IPS-20b (cell line): ENCODE measurements at regions not wholly inside any gene's neighbourhood (a gene's known extent, or its start where the extent isn't known, plus 50 kb on each side); places are given as distances from the start of the nearest gene placed in this dataset.

Source experiments
- H3K27ac ChIP-seq: one replicate; pipeline ENCODE4 v1.5.1; 2013; ENCODE audit warnings: low read length
- H3K27me3 ChIP-seq: 2 replicates; pipeline ENCODE4 v1.6.1; 2013; ENCODE audit warnings: mild to moderate bottlenecking, low read length, inconsistent platforms; ENCODE audit not compliant: insufficient read depth
- H3K36me3 ChIP-seq: 2 replicates; pipeline ENCODE4 v1.6.1; 2013; ENCODE audit warnings: low read depth, mild to moderate bottlenecking, inconsistent platforms, low read length, moderate library complexity; ENCODE audit not compliant: insufficient read depth
- H3K4me1 ChIP-seq: 2 replicates; pipeline ENCODE4 v1.6.1; 2013; ENCODE audit warnings: mild to moderate bottlenecking, control low read depth, inconsistent platforms, low read length, moderate library complexity; ENCODE audit not compliant: insufficient read depth
- H3K4me3 ChIP-seq: 2 replicates; pipeline ENCODE4 v1.5.1; 2013; ENCODE audit warnings: mild to moderate bottlenecking, low read length, inconsistent platforms
- H3K9ac ChIP-seq: 2 replicates; pipeline ENCODE4 v1.6.1; 2013; ENCODE audit warnings: low read depth, mild to moderate bottlenecking, inconsistent platforms, low read length, moderate library complexity
- H3K9me3 ChIP-seq: 2 replicates; pipeline ENCODE4 v1.6.1; 2013; ENCODE audit warnings: mild to moderate bottlenecking, low read depth, low read length, inconsistent platforms; ENCODE audit not compliant: insufficient read depth

GRCh38 chr2:228828397-228828796 lies 442.7 kb downstream of the PID1 start:
- H3K36me3 ChIP-seq: no peaks in the 10 kb centered on the region
- H3K4me1 ChIP-seq: no peaks in the 10 kb centered on the region
- no peak overlapping the region for H3K9ac ChIP-seq
- no peak overlapping the region for H3K4me3 ChIP-seq
- no peaks in the 10 kb centered on the region for H3K27me3 ChIP-seq
- no peak overlapping the region for H3K27ac ChIP-seq
- no peaks in the 10 kb centered on the region; the same call in 1 of the 2 replicates for H3K9me3 ChIP-seq

GRCh38 chr2:228827056-228827700 lies 443.9 kb downstream of the PID1 start:
- Histone ChIP-seq H3K27me3 (no peaks in the 10 kb centered on the region), H3K36me3 (no peaks in the 10 kb centered on the region), H3K9ac (no peak overlapping the region), H3K4me3 (no peak overlapping the region), H3K9me3 (no peaks in the 10 kb centered on the region; the same call in 1 of the 2 replicates), H3K4me1 (no peaks in the 10 kb centered on the region), H3K27ac (no peak overlapping the region)

- no peaks in the 10 kb centered on the region for H3K27me3 ChIP-seq
- H3K4me1 ChIP-seq: no peaks in the 10 kb centered on the region
- no peaks in the 10 kb centered on the region for H3K9me3 ChIP-seq
- no peak overlapping the region for H3K27ac ChIP-seq
- H3K4me3 ChIP-seq: no peak overlapping the region
- no peaks in the 10 kb centered on the region for H3K36me3 ChIP-seq
- no peak overlapping the region for H3K9ac ChIP-seq
Measured at GRCh38 chr2:228819701-228820100, 451.4 kb downstream of the PID1 start.

- no peak overlapping the region for H3K9ac ChIP-seq
- no peak overlapping the region for H3K27ac ChIP-seq
- H3K36me3 ChIP-seq: no peaks in the 10 kb centered on the region
- no peaks in the 10 kb centered on the region for H3K9me3 ChIP-seq
- no peaks in the 10 kb centered on the region for H3K4me1 ChIP-seq
- no peak overlapping the region for H3K4me3 ChIP-seq
- H3K27me3 ChIP-seq: no peaks in the 10 kb centered on the region
Measured at GRCh38 chr2:228802181-228803071, 468.7 kb downstream of the PID1 start.

GRCh38 chr2:228801451-228801850 lies 469.6 kb downstream of the PID1 start:
- Histone ChIP-seq H3K27me3 (no peaks in the 10 kb centered on the region), H3K9ac (no peak overlapping the region), H3K4me1 (no peaks in the 10 kb centered on the region), H3K36me3 (no peaks in the 10 kb centered on the region), H3K9me3 (no peaks in the 10 kb centered on the region), H3K27ac (no peak overlapping the region), H3K4me3 (no peak overlapping the region)

- H3K4me3 ChIP-seq: no peak overlapping the region
- no peak overlapping the region for H3K27ac ChIP-seq
- no peaks in the 10 kb centered on the region for H3K36me3 ChIP-seq
- no peak overlapping the region for H3K9ac ChIP-seq
- H3K27me3 ChIP-seq: no peaks in the 10 kb centered on the region
- no peaks in the 10 kb centered on the region for H3K9me3 ChIP-seq
- no peaks in the 10 kb centered on the region for H3K4me1 ChIP-seq
Measured at GRCh38 chr2:228799208-228799588, 471.9 kb downstream of the PID1 start.

GRCh38 chr2:228798458-228799207 lies 472.5 kb downstream of the PID1 start:
- Histone ChIP-seq H3K4me3 (no peak overlapping the region), H3K9me3 (no peaks in the 10 kb centered on the region), H3K36me3 (no peaks in the 10 kb centered on the region), H3K27me3 (no peaks in the 10 kb centered on the region), H3K27ac (no peak overlapping the region), H3K9ac (no peak overlapping the region), H3K4me1 (no peaks in the 10 kb centered on the region)

- Histone ChIP-seq H3K36me3 (no peaks in the 10 kb centered on the region), H3K4me1 (no peaks in the 10 kb centered on the region), H3K27me3 (no peaks in the 10 kb centered on the region), H3K4me3 (no peak overlapping the region), H3K9ac (no peak overlapping the region), H3K9me3 (no peaks in the 10 kb centered on the region), H3K27ac (no peak overlapping the region)
Measured at GRCh38 chr2:228796386-228796785, 474.7 kb downstream of the PID1 start.

GRCh38 chr2:228793116-228793515 lies 478.0 kb downstream of the PID1 start:
- Histone ChIP-seq H3K4me3 (no peak overlapping the region), H3K4me1 (no peaks in the 10 kb centered on the region), H3K27me3 (no peaks in the 10 kb centered on the region), H3K9me3 (no peaks in the 10 kb centered on the region), H3K9ac (no peak overlapping the region), H3K27ac (no peak overlapping the region), H3K36me3 (no peaks in the 10 kb centered on the region)

- H3K9ac ChIP-seq: no peak overlapping the region
- no peaks in the 10 kb centered on the region for H3K36me3 ChIP-seq
- H3K9me3 ChIP-seq: no peaks in the 10 kb centered on the region
- no peak overlapping the region for H3K27ac ChIP-seq
- H3K4me3 ChIP-seq: no peak overlapping the region
- H3K27me3 ChIP-seq: no peaks in the 10 kb centered on the region
- no peaks in the 10 kb centered on the region for H3K4me1 ChIP-seq
Measured at GRCh38 chr2:228786901-228787300, 484.2 kb downstream of the PID1 start.

GRCh38 chr2:228782281-228782680 lies 488.8 kb downstream of the PID1 start:
- H3K27ac ChIP-seq: no peak overlapping the region
- H3K4me3 ChIP-seq: no peak overlapping the region
- no peak overlapping the region for H3K9ac ChIP-seq
- H3K9me3 ChIP-seq: no peaks in the 10 kb centered on the region
- no peaks in the 10 kb centered on the region for H3K36me3 ChIP-seq
- no peaks in the 10 kb centered on the region for H3K4me1 ChIP-seq
- H3K27me3 ChIP-seq: no peaks in the 10 kb centered on the region
